Liver (tissue), 3 donors: ENCODE measurements at regions not wholly inside any gene's neighbourhood (a gene's known extent, or its start where the extent isn't known, plus 50 kb on each side); places are given as distances from the start of the nearest gene placed in this dataset.

ENCODE experiments used
- CTCF ChIP-seq: fragments of 150-350 bp; IDR thresholded peaks from 2 replicates; pipeline ENCODE4 v1.5.1; 2017; ENCODE audit warnings: improper control_type of control experiment, low read depth, low read length; ENCODE audit not compliant: missing input control
- FOXA1 ChIP-seq: IDR thresholded peaks from 2 replicates; pipeline ENCODE4 v1.6.1; 2016; ENCODE audit warnings: antibody characterized with exemption
- GABPA ChIP-seq, 2 donors: IDR thresholded peaks in 1 of 2; conservative IDR thresholded peaks in 1 of 2; 2 replicates each; pipeline ENCODE4 v1.6.1; 2016; ENCODE audit warnings: antibody characterized with exemption in 2 of 2, mild to moderate bottlenecking in 1 of 2, moderate library complexity in 1 of 2
- JUND ChIP-seq, 2 donors: IDR thresholded peaks; 2 replicates each; pipeline ENCODE4 v1.6.1; 2016; ENCODE audit warnings: antibody characterized with exemption in 2 of 2
- MAX ChIP-seq: IDR thresholded peaks from 2 replicates; pipeline ENCODE4 v1.6.1; 2016; ENCODE audit warnings: antibody characterized with exemption
- NR2F2 ChIP-seq: IDR thresholded peaks from 2 replicates; pipeline ENCODE4 v1.6.1; 2016; ENCODE audit warnings: antibody characterized with exemption
- RAD21 ChIP-seq, 2 donors: IDR thresholded peaks; 2 replicates each; pipeline ENCODE4 v1.6.1; 2016; ENCODE audit warnings: antibody characterized with exemption in 2 of 2, mild to moderate bottlenecking in 2 of 2
- REST ChIP-seq: IDR thresholded peaks from 2 replicates; pipeline ENCODE4 v1.6.1; 2016; ENCODE audit warnings: antibody characterized with exemption, mild to moderate bottlenecking
- SP1 ChIP-seq: IDR thresholded peaks from 2 replicates; pipeline ENCODE4 v1.6.1; 2018; ENCODE audit warnings: antibody characterized with exemption, mild to moderate bottlenecking
- TAF1 ChIP-seq: conservative IDR thresholded peaks from 2 replicates; pipeline ENCODE4 v1.6.1; 2016; ENCODE audit warnings: antibody characterized with exemption, mild to moderate bottlenecking
- YY1 ChIP-seq: IDR thresholded peaks from 2 replicates; pipeline ENCODE4 v1.6.1; 2016; ENCODE audit warnings: antibody characterized with exemption, mild to moderate bottlenecking
- ZBTB33 ChIP-seq: IDR thresholded peaks from 2 replicates; pipeline ENCODE4 v1.6.1; 2016; ENCODE audit warnings: antibody characterized with exemption
- donor health status: healthy.
- donor health status: healthy.

GRCh38 chr6:140789466-140789865, 1343.3 kb upstream of the GJE1 start:
- no peak for TF ChIP-seq TAF1
- no peak for TF ChIP-seq REST
- no peak for TF ChIP-seq MAX
- TF ChIP-seq CTCF: no peak
- TF ChIP-seq JUND (IDR thresholded peaks at IDR 0.05): no peak
- no peak for TF ChIP-seq RAD21 (IDR thresholded peaks at IDR 0.05)
- TF ChIP-seq ZBTB33: no peak
- TF ChIP-seq SP1: no peak
- no peak for TF ChIP-seq YY1
- no peak for TF ChIP-seq GABPA (IDR thresholded peaks at IDR 0.05 in 1 of 2, conservative IDR thresholded peaks at IDR 0.05 in 1 of 2)
- TF ChIP-seq NR2F2: no peak
- no peak for TF ChIP-seq FOXA1
